Left cardiac atrium (tissue), 4 donors: ENCODE measurements at regions not wholly inside any gene's neighbourhood (a gene's known extent, or its start where the extent isn't known, plus 50 kb on each side); places are given as distances from the start of the nearest gene placed in this dataset.
"Not testable (repeated sequence)": the region's sequence is repeated elsewhere in the genome, so short reads cannot be mapped to it uniquely, and the experiment has no call there.

Experiments used
- ATAC-seq, 2 donors: fragments of 200-7000 bp; cut with Tn5 transposase; one replicate each; pipeline ENCODE4 v1.9.1; 2020; ENCODE audit warnings: mild to moderate bottlenecking in 2 of 2, moderate library complexity in 2 of 2
- DNase-seq: peaks from one replicate; pipeline ENCODE4 v3.0.0-alpha.2; 2020
- intact Hi-C, 2 donors: fragments of 100-400 bp; cut with DNase I; formaldehyde crosslinking; loops; one replicate each; pipeline versions ENCODE4 v1.14.1 to v1.15.1; 2022 to 2023
- donor health status: DM: no; HTN: yes; CAD: no.
- donor health status: DM: no; HTN: yes; CAD: no; lungs with severe emphysema.
- donor health status: DM: yes; HTN: yes; CAD: no.
- donor health status: Dilated cardiomyopathy.

DNA sequence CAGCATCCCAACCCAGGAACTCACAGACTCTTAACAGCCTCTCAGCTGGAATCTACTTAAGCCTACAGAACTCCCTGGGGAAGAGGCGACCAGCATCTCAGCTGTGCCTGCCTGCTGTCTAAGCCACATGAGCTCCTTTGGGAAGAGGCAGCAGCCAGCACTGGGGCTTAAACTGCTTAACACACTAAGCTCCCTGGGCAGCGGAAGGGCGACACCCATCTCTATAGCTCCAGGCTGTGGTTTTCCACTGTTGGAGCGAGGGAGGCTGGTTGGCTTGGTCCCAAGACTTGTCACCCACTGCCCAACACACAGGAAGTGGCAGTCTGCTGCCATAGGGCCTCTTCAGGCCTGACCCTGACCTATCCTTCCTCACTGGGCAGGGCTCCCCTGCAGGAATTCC, 1544.1 kb upstream of the ADGRL3 start:
- intact Hi-C loops = no loop called here
- DNase-seq = no peak
- ATAC-seq = no peak

GRCh38 chr4:59664771-59665170, 1535.4 kb upstream of the ADGRL3 start:
- ATAC-seq (no peak), DNase-seq (no peak)
- intact Hi-C loops = no loop called here

GRCh38 chr4:59666645-59667044, 1533.5 kb upstream of the ADGRL3 start:
- DNase-seq (no peak), ATAC-seq (no peak)
- intact Hi-C loops = no loop called here

- ATAC-seq = no peak
- intact Hi-C loops = no loop called here
- no peak for DNase-seq
Measured at GRCh38 chr4:59671037-59671436, 1529.1 kb upstream of the ADGRL3 start.

DNA sequence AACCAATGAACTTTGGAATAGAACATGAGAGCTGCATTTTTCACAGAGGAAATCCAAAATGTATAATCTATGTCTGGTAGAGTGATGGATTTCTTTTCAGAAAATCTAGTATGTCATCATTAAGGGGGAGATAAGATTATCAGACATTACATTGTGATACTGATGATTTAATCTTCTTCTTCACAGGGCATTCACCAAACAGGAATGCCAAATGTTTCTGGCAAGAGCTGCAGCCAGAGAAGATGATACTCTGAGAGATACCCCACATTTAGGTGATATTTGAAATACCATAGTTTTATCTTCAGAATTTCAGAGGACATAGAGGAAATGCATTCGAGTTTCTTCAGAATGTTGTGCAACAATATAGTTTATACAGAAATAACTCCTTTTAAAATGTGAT, 1523.7 kb upstream of the ADGRL3 start:
- no peak for ATAC-seq
- no peak for DNase-seq
- intact Hi-C loops = no loop called here

DNA sequence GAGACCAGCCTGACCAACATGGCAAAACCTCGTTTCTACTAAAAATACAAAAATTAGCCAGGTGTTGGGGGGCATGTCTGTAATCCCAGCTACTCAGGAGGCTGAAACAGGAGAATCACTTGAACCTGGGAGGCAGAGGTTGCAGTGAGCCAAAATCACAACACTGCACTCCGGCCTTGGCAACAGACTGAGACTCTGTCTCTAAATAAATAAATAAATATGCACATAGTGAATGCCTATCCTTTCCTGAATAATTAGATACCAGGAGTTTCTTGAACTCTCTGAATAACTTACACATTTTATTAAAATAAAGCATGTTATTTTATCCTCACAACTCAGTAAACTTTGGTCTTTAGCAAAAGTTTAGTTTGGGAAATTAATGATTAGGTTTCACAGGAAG, 1523.1 kb upstream of the ADGRL3 start:
- intact Hi-C loops, DNase-seq, ATAC-seq: not testable (repeated sequence)

- DNase-seq (no peak), ATAC-seq (no peak)
- intact Hi-C loops = no loop called here
Measured at GRCh38 chr4:59685626-59686025, 1514.5 kb upstream of the ADGRL3 start.

- ATAC-seq (no peak), DNase-seq (no peak)
- intact Hi-C loops = no loop called here
Measured at GRCh38 chr4:59689149-59689548, 1511.0 kb upstream of the ADGRL3 start.

DNA sequence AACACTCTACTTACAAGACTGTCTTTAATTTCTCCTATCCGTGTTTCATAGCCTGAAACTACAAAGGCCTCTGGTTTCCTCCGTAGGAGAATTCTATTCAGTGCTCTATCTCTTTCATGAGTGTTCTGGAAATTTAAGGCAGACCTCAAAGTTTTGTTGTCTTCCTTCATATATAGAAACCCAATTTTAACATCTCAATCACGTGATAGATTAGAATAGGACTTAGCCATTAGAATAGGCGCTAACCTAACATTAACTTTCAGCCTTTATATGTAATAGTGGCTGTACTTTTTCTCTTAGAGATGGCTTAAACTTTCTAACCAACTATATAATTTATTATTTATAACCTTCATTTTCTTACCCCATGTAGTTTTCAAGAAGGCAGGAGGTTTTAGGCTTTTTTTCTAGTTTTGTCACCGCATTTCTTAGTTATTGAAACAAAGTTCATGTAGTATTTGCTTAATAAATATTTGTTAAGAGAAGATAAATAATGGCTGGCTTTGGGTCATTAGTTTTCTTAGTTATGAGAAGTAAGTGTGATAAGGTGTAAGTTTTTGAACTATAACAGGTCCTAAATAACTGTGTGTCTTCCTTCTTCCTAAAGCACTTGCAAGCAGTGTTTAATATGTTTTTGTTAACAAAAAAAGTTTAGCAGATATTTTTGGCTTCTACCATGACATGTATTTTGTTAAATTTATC, 1504.6 kb upstream of the ADGRL3 start:
- DNase-seq (no peak), ATAC-seq (no peak)
- intact Hi-C loops = no loop called here

DNA sequence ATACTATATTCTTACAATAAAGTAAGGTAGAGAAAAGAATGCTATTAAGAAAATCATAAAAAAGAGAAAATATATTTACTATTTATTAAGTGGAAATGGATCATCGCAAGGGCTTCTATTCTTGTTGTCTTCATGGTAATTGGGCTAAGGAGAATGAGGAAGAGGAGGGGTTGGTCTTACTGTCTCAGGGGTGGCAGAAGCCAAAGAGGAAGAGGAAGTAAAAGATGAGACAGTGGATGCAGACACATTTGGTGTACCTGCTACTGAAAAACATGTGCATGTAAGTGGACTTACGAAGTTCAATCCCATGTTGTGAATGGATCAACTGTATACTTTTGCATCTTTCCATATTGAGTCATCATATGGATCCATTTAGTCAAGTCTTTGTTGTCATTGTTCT, 1502.1 kb upstream of the ADGRL3 start:
- ATAC-seq (no peak), DNase-seq (no peak)
- intact Hi-C loops = no loop called here

DNA sequence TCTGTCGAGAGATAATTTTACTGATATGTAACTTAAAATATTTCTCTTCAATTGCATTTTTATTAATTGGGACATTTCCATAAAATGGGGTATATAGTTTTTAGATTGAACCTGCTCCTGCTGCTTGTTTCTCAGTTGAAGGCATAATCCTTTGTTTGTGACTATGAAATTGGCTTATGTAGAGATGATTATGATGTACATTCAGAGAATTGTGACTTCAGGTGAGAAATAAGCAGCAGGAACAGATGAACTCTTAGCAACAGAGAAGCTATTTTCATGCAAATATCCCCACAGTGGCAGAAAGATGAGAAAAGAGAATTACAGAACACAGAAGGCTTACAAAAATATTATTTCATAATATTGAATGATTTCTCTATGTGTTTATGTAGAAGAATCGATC, 1499.5 kb upstream of the ADGRL3 start:
- no peak for DNase-seq
- intact Hi-C loops = no loop called here
- no peak for ATAC-seq

DNA sequence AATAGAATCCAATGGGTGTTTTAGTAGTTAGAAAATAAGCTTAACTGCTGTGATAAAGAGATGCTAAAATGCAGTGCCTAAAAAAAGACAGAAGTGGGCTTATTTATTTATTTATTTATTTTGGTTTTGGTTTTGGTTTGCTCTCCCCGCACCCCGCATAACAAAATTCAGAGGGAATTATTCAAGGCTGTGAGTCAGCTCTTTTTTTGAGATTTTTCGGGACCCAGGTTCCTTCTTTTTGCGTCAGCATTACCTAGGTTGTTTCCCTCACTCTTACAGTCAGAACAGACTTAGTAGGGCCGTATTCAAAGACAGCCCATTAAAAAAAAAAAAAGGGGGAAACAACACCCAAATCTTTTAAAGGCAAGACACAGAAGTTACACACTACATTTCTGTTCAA, 1495.5 kb upstream of the ADGRL3 start:
- intact Hi-C loops = no loop called here
- DNase-seq (no peak), ATAC-seq (no peak)

GRCh38 chr4:59712470-59712869, 1487.7 kb upstream of the ADGRL3 start:
- intact Hi-C loops = no loop called here
- ATAC-seq = no peak
- no peak for DNase-seq

DNA sequence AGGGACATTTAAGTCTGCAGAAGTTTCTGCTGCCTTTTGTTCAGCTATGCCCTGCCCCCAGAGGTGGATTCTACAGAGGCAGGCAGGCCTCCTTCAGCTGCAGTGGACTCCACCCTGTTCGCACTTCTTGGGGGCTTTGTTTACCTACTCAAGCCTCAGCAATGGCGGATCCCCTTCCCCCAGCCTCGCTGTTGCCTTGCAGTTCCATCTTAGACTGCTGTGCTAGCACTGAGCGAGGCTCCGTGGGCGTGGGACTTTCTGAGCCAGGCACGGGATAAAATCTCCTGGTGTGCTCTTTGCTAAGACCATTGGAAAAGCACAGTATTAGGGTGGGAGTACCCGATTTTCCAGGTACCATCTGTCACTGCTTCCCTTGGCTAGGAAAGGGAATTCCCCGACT, 1475.8 kb upstream of the ADGRL3 start:
- ATAC-seq, DNase-seq, intact Hi-C loops: not testable (repeated sequence)

- ATAC-seq (no peak), DNase-seq (no peak)
- intact Hi-C loops = no loop called here
Measured at GRCh38 chr4:59727745-59728144, 1472.4 kb upstream of the ADGRL3 start.

DNA sequence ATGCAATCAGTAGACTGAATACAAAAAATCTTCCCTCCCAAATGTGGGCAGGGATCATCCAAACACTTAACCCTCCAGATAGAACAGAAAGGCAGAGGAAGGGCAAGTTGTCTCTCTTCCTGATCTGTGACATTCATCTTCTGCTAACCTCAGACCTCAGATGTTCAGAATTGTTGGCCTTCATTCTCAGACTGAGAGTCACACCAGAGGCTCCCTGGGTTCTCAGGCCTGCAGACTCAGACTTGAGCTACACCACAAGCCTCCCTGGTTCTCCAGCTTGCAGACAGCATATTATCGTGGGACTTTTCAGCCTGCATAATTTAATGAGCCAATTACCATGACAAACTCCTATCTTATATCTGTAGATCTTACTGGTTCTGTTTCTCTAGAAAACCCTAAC, 1471.6 kb upstream of the ADGRL3 start:
- ATAC-seq (no peak), DNase-seq (no peak)
- intact Hi-C loops = no loop called here

DNA sequence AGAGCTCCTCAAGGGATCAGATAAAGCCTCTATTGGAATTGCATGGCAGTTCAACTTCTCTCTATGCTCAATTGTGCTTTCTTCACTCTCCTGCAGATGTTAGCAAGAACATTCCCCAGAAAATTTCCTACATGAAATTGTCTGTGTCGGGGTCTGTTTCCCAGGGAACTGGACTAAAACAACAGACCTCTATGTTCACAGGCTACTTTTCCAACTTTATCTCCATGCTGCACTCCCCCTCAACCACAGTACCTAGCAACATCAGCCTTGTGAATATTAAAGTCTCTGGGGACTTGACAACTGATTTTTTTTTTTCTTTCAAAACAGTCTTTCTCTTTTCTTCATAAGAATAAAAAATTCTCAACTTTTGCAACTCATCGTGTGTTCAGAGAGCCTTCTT, 1470.8 kb upstream of the ADGRL3 start:
- ATAC-seq (no peak), DNase-seq (no peak)
- intact Hi-C loops = no loop called here

- intact Hi-C loops = no loop called here
- ATAC-seq = no peak
- no peak for DNase-seq
Measured at GRCh38 chr4:59748433-59748832, 1451.7 kb upstream of the ADGRL3 start.

DNA sequence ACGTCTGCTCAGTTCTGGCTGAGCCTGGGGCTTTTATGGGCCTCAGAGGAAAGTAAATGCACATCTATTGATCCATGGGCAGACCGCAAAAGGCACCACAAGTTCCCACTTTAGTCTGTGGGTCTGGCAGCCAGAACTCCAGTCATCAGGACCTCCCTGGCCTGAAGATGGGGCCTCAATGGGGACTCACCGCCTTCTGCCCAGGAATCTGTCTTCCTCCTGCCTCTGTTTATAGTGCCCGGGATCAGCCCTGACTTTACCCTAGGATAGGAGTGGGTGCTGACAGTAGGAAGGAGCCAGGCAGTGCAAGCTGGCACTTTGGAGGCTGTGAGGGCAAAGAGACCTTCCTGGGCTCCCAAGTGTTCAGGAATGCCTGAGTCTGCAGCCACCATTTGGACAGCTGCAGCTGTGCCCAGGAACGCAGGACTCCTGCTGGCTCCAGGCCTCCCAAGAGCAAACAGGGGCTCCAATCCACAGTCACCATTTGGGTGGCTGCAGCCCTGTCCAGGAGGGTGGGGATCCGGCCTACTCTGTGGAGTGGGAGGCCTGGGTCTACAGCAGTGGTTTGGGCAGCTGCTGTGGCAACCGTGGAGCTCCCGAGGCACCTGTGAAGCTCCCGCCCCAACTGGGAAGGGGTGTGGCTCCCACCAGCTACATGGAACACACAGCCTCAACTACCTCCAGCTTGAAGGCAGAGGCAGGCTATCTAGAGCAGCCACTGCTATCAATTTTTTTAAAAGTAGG, 1440.9 kb upstream of the ADGRL3 start:
- intact Hi-C loops = no loop called here
- no peak for DNase-seq

GRCh38 chr4:59762344-59762743, 1437.8 kb upstream of the ADGRL3 start:
- intact Hi-C loops = no loop called here
- DNase-seq (no peak), ATAC-seq (no peak)

More for the DNA sequence above, 1440.9 kb upstream of the ADGRL3 start:
- ATAC-seq = no peak

- intact Hi-C loops = no loop called here
- ATAC-seq (no peak), DNase-seq (no peak)
Measured at GRCh38 chr4:59770601-59771264, 1429.4 kb upstream of the ADGRL3 start.
